NCI-H345 treated with DMSO at 0.1 percent for 48 hours (cell line): ENCODE measurements at regions not wholly inside any gene's neighbourhood (a gene's known extent, or its start where the extent isn't known, plus 50 kb on each side); places are given as distances from the start of the nearest gene placed in this dataset.
"Not testable (repeated sequence)": the region's sequence is repeated elsewhere in the genome, so short reads cannot be mapped to it uniquely, and the experiment has no call there.

Source experiments
- DNase-seq: peaks from one replicate; lab custom pipeline; 2025; ENCODE audit not compliant: unreplicated experiment; lab: John Stamatoyannopoulos, UW

DNA sequence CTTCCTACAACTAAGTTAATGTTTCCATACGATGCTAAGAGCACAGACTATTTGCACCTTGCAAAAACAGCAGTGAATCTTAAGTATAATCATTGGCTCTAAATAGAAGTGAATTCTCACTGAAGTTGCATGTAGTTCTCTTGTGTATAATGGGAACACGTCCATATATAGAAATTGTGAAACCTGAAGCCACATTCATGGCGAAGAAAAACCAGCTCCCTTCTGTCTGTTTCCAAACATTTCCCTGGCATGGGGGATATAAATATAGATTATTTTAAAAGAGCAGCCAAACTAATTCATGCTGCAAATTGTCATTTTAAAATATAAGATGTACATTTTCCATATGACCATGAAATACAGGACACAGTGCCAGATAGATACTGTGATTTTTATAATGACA, 71.1 kb downstream of the TRAM1L1 start:
- no peak for DNase-seq

DNA sequence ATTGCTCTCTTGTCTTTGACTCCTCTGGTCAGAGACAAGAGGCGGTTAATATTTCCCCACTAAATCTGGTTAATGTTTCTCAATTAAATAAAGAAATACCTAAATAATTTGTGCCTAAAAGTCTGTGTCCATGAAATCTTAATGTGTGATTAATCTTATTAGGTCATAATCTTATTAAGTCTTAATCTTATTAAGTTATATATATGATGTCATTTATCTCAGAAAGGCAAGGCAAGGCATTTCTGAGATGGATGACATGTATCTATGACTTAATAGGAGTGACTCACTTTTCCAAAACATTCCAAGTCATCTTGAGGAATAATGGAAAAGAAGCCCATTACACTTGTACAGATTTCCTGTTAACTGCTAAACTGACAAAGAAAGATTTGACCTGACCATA, 74.7 kb downstream of the TRAM1L1 start:
- no peak for DNase-seq

DNA sequence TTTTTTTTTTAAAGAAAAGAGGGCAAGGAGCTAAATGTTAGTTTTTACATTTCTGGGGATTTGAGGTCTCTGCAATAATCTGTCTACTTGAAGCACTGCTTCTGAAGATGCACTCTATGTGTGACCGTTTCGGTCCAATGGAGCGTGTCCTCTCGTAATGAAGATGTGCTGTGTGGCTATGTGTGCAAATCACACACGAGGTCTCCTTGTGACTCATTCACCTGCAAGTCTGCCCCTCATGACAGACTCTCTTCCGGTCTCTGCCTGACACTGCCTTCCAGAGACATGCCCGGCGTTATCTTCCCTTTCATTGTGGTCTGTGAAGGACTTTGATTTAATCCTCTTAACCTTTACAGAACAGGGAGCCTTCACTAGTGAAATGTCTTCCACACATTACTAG, 84.3 kb downstream of the TRAM1L1 start:
- DNase-seq = no peak

DNA sequence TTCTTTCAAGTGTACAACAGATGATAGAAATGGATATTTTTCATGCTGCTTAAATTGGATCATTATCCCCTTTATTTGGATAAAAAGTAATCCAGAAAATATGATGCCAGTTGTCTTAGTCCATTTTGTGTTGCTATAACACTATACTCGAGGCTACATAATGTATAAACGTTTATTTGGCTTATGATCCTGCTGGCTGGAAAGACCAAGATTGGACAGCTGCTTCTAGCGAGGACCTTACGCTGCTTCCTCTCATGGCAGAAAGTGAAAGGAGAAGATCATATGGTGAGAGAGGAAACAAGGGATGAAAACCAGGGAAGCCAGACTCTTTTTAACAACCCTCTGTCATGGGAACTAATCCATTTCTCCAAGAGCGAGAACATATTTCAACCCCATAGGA, 102.7 kb downstream of the TRAM1L1 start:
- DNase-seq = no peak

DNA sequence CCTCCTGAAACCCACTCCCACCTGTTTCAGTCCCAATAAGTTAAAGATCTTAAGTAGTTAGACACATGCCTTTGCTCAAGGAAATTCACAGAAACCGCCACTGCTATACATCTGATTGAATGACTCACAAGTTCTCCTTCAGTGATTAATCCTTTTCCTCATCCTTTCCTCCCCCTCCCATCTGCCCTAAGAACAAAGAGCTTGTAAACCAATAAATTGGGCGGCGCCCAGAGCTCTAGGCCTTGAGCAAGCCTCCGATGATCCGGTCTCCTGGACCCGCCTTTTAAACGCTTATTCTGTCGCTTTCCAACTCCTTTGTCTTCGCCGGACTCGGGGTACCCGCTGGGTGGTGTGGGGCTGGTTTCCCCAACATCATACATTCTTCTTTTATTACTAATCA, 104.9 kb downstream of the TRAM1L1 start:
- DNase-seq = not testable (repeated sequence)

DNA sequence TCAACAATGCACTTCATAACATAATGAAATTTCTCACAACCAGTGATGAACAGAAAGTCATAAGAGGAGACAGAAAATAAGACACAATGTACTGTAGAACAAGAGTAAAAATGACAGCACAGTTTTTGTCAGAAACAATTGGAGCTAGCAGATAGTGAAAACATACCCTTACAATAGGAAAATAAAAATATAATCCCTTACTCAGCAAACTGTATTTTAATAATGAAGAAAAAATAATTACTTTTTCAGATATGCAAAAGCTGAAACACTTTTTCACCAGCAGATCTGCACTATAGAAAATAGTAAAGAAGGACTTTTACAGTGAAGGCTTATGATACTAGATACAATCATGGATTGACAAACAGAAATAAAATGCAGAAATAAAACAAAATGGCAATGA, 126.3 kb downstream of the TRAM1L1 start:
- no peak for DNase-seq

DNA sequence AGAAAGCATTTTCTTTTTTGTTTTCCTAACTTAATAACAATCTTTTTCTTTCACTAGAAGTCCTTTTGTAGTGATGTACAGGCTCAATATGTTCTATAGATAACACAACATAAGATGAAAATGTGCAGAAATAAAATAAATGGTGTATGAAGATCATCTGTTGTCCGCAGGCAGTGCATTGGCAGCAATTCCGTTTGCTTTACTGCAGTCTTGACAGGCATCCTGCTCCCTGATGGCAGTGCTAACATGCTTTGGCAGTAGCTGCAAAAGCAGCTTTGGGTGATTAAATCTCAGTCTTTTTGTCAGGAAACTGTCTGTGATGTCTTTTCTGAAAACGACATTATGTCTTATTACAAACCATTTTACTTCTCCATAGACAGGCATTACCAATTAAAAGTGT, 131.4 kb downstream of the TRAM1L1 start:
- no peak for DNase-seq

DNA sequence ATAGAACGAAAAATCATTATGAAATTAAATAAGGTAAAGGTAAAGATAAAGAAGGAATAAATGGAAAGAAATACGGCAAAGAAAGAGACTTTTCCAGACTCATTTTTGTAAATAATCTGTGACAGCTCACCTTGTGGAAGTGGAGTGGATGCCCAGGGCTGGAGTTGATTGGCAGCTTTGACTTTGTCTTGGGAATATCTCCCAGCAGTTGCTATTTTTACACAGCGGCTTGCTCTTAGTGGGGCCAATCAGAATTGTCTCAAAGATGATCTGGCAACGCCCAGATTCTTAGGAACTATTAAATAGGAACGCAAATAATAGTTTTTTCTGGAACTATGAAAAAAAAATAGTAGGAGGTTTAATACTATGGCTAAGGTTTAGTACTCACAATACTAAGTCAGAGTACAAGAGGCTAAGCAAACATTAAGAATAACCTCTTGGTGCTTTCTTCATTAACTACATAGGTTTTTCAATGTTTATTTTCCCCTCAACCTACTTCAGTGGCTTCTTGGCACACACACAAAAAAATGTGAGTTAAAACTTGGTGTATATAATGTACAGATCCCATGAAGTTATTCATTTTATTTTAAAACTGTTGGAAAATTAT, 132.7 kb downstream of the TRAM1L1 start:
- DNase-seq = no peak

DNA sequence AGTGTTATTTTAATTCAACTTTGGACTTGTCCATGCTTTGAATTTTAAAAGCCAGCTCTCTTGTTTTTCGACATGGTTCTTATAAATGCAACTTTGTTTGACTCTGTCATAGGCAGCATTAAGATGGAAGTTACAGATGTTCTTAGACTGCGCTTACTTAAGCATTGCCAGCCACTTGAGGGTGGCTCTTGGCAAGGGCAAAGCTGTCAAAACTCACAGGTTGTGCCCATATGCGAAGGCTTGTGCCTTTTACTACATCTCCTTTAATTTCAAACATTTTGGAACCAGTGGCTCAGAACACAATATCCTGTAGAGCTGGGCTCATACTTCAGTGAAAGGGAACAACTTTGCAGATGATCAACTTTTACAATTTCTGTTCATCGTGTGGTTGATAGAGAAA, 135.5 kb downstream of the TRAM1L1 start:
- no peak for DNase-seq

DNA sequence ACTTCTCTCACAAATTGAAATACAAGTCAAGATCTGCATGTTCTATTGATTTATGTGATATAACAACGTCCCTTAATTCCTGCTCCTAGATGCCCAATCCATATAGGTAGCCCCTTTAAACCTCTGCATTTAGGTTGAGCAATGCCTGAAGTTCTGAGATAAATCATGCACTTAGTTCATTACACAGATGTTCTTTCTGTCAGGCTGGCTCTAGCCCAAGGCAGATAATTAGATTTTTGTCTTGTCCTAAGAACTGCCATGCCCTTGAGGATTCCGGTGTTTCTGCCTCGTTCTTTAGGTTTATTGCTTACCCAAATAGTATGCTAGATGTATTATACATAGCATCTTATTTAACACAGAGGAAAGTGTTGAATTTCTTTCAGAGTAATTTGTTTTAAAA, 143.1 kb downstream of the TRAM1L1 start:
- no peak for DNase-seq

DNA sequence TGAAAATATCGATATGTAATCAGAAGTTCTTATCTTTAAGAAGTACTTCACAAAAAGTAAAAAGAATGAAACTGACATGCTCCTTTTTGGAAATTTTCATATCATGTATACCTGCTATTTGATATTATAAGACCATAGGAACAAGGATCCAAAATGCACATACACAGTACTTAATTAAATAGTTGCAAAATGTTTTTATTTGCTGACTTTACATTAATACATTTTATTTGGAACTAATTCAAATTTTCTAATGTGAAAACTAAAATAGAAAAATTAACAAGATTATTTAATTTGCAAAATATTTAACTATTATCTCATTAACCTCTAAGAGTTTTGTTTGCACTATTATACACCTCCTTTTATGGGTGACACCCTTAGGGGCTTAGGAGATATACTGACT, 155.0 kb downstream of the TRAM1L1 start:
- DNase-seq = no peak

DNA sequence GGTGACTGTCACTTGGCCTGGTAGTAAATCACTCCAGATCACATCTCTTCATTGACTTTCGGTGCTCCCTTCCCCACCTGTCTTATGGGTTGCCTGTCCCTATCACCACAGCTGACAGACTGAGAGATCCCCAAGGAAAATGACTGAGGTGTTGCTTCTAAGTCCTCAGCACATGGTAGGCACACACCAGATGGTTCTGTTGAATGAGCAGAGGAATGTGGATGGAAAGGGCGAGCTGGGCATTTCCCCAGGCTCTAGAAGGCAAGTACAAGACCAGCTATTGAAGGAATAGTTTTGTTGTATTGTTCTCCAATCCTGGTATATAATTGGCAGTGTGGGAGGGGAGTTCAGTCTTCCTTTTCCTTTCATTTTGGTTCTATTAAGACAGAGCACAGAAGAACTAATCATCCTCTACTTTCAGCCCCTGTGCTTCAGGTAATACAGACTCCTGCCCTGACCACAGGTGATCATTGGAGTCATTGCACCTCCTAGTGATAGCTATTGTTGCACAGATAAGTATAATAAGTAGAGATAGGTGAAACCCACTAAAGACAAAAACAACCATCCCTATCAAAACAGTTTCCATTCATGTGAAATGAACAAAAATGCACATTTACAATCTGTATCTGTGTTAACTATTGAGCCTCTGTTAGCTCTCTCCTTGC, 158.6 kb downstream of the TRAM1L1 start:
- DNase-seq = peak; percentile 4

DNA sequence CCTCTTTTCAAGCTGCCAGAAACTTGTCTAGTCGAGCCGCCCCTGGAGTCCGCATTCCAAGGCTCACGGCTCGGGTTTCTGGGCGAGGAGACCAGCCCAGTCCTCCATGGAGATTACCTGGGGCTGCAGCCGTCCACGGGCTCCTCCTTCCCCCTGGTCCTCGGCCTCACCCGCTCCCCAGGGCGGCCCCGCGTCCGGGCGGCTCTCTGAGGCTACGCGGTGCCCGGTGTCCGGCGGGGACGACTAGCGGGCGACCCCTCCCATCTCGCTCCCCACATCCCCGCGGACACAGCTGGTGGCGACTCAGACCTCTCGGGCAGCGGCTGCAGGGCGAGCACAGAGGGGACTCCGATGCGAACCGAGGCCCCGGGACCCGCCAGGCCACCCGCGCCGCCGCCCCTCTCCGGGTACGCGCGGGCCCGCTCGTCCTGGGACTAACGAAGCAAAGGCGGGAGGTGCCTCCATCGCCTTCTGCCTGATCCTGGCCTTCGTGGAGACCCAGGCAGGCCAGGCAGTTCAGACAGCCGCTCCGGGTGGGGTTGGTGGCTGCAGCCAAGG, 159.4 kb downstream of the TRAM1L1 start:
- DNase-seq = peak; percentile 1

DNA sequence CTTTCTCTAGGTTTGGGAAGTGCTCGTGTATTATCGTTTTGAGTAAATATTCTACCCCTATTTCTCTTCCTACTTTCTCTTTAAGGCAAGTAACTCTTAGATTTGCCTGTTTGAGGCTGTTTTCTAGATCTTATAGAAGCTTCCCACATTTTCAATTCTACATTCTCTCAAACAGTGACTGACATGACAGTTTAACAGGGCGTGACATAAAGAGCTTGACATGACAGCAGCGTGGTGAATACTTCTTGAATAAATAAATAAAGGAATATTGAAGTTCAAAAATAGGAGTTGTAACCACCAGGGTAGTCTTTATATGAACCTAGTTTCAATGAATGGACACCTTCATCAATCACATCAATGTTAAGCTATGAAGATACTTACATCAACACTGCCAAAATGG, 162.0 kb downstream of the TRAM1L1 start:
- no peak for DNase-seq

DNA sequence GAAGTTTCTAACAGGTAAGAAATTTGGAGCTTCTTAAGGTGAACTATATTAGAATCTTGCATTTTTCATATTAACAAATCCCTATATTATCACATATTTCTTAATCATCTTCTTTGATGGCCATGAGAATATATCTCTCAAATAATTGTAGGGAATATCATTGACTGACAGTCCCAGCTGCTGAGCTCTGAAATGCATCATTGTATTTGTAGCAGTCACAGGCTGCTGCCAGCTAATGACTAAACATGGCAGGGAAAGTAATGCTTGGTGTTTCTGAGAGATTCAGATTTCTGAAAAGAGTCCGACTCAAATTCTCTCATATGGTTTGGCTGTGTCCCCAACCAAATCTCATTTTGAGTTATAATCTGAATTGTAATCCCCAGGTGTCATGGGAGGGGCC, 171.9 kb downstream of the TRAM1L1 start:
- no peak for DNase-seq

DNA sequence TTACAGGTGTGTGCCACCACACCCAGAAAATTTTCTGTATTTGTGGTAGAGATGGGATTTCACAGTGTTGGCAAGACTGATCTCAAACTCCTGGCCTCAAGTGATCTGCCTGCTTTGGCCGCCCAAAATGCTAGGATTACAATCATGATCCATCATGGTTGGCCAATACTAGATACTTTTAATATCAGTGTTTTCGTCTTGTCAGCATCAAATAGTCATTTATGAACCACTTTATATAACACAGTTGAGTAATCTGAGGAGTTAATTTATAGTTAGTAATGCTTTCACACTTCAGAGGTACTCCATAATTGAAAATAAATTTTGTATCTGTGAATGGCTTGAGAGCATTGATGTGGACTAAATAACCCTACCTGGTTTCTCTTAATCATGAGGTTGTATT, 178.6 kb downstream of the TRAM1L1 start:
- no peak for DNase-seq

DNA sequence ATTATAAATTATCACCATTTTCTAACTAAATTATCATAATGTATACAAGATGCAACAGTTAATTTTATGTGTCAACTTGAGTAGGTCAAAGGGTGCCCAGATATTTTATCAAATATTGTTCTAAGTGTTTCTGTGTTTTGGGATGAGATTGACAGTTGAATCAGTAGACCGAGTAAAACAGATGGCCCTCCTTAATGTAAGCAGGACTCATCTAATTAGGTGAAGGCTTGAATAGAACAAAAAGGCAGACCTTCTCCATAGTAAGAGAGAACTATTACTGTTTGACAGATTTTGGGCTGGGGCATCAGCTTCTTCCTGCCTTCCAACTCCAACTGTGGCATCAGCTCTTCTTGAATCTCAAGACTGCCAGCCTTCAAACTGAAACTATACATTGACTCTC, 185.8 kb downstream of the TRAM1L1 start:
- no peak for DNase-seq

DNA sequence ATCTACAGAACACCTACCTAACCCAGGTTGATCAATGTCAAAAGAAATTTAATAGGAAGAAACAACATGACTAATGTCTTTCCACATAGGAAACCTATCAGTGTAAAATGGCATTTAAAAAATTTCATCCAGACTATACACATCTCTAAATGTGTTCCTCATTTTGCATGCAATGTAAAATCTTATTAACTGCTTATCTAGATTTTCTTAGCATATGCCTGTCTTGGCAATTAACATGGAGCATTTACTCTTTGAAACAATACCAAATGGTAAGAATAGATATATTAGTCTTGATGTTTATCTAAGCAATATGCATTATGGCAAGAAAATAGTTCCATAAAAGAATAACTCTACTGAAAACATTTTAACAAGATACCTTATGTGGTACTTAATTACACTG, 199.8 kb downstream of the TRAM1L1 start:
- DNase-seq = no peak

DNA sequence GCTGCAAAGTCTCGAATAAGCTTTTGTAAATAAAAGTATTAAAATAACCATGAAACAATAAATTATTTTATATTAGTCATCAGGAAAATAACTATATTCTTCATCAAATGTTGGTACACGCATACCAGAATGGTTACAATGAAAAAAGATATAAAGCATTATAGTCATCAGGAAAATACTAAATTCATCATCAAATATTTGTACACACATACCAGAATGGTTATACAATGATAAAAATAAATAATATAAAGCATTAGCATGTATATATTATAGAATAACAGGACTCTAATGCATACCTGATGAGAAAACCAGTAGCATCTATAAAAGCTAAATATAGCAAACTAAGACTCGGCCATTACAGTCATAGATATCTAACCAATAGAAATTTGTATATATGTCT, 202.9 kb downstream of the TRAM1L1 start:
- no peak for DNase-seq

DNA sequence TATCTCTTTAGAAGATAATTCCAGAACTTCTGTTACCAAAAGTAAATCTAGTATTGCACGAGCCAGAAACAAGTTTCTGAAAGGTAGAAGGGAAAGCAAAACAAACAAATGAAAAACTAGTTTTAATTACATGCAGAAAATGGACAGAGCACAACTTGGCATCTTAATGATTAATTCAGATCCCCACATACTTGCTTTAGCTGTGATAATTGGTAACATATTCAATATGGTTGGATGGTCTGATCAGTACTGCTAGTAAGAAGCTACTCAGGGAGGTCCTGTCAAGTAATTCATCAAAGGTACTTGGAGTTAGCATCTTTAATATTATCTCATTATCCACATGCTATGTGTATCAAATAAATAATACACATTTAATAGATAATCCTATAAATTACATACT, 204.3 kb downstream of the TRAM1L1 start:
- DNase-seq = no peak

DNA sequence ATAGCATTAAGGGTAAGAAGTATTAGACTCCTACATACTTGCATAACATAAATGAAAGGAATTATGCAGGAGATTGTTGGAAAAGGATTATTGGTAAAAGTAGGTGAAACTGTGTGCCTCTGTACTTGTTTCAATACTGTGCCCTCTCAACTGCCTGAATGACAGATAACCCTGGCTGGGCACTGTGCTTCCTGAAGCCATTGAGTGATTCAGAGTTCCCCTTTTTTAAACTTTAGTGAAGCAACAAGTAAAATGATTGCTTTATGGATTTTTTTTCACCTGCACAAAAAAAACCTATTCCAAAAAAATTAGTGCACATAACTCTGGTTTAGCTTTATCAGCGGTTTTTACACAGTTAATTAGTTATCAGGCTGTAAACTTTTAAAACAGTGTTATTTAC, 204.8 kb downstream of the TRAM1L1 start:
- DNase-seq = no peak

DNA sequence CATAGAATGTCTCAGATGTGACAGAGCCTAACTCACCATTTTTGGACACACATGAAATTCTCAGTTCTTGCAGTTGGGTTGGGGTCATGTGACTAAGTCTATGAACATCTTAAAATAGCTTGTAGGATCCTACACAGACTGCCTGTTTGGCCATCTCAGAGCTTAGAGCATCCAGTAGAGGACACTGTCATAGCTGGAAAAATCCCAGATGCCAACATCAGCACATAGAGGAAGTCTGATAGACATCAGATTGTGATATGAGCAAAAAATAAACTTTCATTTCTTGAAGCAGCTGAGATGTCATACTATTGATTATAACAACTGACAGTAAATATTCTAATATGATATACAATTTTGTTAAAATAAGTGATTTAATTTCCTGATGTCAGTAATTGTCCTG, 207.1 kb downstream of the TRAM1L1 start:
- no peak for DNase-seq

DNA sequence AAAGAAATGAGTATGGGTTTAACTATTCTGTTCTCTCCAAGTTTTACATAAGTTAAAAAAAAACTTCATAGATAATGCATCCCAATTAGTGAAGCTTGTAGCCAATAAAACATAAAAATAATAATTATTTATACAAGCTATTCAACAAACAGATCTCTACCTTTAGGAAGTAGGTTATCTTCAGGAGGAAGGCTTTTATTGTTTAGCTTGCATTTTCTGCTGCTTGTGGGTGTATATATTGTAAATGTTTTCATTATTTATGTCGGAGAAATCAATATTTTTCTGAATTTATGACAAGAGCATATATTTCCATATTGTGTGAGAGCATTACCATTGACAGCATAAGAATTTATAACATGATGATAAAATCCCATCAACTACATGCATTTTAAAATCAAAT, 208.3 kb downstream of the TRAM1L1 start:
- DNase-seq = no peak
